GM18861 (cell line): ENCODE measurements at regions not wholly inside any gene's neighbourhood (a gene's known extent, or its start where the extent isn't known, plus 50 kb on each side); places are given as distances from the start of the nearest gene placed in this dataset.
"Not testable (repeated sequence)": the region's sequence is repeated elsewhere in the genome, so short reads cannot be mapped to it uniquely, and the experiment has no call there.

ENCODE experiments used
- ATAC-seq: cut with Tn5 transposase; IDR thresholded peaks from one replicate; pipeline ENCODE4 v1.9.1; 2021; ENCODE audit not compliant: unreplicated experiment

GRCh38 chr3:135549928-135550494 is 415.5 kb upstream of the PPP2R3A start:
- ATAC-seq = no peak

- no peak for ATAC-seq
Observed at GRCh38 chr3:135556174-135556573, 409.4 kb upstream of the PPP2R3A start.

DNA sequence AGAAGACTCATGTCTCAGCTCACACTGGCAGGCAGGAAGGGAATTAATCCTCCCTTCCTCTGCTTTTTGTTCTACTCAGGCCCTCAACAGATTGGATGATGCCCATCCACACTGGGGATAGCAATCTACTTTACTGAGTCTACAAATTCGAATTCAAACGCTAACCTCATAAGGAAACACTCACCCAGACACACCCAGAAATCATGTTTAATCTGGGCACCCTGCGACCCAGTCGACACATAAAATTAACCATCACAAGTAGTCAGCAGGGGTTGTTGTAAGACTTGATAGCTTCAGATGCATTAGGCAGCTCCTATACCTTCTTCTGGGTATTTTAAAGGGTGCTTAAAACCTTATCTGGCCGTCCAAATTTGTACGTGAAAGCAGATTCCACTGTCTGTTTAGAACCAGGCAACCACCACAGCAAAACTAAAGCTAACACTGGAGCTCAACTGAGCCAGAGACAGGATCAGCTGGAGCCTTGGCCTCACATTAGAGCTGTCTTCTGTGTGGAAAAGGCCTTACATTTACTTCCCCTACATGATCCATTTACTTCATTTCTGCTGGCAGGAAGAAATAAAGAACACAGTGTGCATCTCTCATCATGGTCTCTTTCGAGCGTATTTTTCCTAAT is 407.3 kb upstream of the PPP2R3A start:
- ATAC-seq = no peak

DNA sequence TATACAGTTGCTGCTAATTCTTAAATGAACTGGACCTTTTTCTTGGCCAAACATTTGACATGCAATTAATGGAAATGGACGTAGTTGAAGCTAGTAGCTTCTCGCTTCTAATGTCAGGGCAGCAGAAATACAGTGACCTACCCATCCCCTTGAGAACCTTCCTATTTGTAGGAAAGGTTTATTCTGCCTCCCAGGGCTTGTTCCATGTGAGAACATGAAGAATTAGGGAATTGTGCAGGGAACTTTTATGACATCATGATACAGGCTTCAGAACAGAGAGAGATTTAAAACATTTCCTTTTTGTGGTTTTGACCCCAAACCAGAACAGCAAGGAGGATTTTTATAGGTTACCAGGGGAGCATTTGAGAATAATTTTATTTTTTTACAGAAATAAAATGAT is 406.6 kb upstream of the PPP2R3A start:
- no peak for ATAC-seq

GRCh38 chr3:135559802-135560201 is 405.7 kb upstream of the PPP2R3A start:
- no peak for ATAC-seq

DNA sequence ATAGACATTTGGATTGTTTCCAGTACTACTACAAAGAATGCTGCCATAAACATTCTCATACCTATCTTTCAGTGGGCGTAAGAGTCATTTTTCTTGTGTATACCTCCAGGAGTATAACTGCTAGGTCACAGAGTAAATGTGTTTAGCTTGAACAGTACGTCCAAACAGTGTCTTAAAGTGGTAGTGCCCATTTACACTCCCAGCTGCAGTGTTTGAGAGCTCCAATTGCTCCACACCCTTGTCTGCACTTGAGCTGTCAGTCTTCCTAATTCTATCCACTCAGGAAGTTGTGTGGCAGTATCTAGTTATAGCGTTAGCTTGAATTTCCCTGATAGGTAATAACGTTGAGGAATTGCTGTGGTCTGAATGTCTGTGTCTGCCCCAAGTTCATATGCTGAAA is 404.7 kb upstream of the PPP2R3A start:
- no peak for ATAC-seq

GRCh38 chr3:135564696-135565095 is 400.8 kb upstream of the PPP2R3A start:
- ATAC-seq = no peak

- ATAC-seq = no peak
Observed at GRCh38 chr3:135565546-135565945, 400.0 kb upstream of the PPP2R3A start.

DNA sequence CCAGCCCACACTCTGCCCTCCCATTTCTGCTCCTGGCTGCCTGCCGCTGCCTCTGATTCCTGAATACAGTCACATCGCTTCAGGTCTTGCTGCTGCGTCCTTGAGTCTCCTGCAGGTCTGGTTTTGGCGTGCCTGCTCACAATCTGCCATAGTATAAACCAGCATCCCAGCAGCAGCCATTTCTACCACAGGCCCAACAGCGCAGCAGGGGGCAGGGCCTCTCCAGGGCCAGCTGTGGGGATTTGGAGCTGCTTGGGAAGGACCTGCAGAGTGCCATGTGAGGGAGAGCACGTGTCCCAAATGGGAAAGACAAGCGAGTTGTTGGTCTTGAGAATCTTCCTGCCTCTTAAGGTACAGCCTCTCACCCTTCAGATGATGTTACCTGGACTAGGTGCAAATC is 398.3 kb upstream of the PPP2R3A start:
- ATAC-seq = no peak

GRCh38 chr3:135576751-135577150 is 388.8 kb upstream of the PPP2R3A start:
- no peak for ATAC-seq

DNA sequence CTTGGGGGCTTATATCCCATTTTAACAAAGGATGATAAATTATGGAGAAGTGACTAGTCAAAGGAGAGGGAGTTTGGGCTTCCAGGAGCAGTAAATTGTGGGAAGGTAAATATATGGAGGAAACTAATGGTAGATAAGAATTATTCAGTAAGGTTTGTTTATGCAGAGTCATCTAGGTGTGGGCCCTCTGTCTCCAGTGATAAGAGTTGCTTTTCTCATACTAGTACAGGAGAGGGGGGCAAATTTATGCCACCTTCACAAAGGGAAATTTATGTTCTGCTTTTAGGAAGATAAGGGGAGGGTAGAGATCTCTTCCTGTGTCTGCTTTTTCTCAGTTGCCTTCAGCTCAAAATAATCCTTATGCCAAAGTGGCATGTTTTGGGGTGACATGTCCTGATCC is 383.7 kb upstream of the PPP2R3A start:
- no peak for ATAC-seq

GRCh38 chr3:135582800-135583199 is 382.7 kb upstream of the PPP2R3A start:
- no peak for ATAC-seq

DNA sequence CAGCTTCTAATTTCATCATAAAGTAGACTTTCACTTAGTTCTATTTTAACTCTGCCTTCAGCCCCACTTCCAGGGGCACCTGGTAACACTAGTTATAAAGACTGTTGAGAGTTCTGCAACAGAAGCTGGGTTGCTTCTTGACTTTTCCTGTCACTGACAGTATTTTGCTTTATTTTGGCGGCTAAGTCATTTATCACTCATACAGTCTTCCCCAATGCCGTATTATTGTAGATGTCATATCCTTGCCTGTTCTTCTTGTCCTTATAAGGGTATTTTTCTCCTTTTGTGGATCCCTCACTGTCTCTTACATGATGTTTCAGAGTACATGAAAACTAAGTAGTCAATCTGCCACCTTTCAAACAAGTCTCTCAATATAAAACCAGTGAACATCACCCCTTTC is 369.0 kb upstream of the PPP2R3A start:
- ATAC-seq = no peak

- no peak for ATAC-seq
Observed at GRCh38 chr3:135597855-135598254, 367.7 kb upstream of the PPP2R3A start.

- ATAC-seq = no peak
Observed at GRCh38 chr3:135598597-135598996, 366.9 kb upstream of the PPP2R3A start.

- not testable (repeated sequence) for ATAC-seq
Observed at GRCh38 chr3:135604512-135604911, 361.0 kb upstream of the PPP2R3A start.

DNA sequence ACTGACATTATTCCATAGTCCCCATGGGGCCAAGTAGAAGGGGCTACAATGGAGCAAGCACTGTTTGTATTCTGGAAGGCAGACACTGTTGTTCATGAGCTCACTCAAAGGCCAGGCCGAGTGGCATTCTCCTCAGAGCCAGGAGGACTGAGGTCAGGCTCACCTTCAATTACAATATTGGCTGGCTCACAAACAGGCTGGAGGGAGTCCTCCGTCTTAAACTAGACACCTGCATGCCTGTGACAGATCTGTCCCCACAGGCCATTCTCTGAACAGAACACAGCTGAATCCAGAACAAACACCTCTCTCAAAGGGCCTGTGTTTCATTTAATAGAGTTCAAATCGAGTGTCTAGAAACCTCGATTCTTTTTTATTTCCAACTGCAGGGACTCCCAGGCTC is 347.4 kb upstream of the PPP2R3A start:
- no peak for ATAC-seq

- no peak for ATAC-seq
Observed at GRCh38 chr3:135621184-135621920, 344.2 kb upstream of the PPP2R3A start.

DNA sequence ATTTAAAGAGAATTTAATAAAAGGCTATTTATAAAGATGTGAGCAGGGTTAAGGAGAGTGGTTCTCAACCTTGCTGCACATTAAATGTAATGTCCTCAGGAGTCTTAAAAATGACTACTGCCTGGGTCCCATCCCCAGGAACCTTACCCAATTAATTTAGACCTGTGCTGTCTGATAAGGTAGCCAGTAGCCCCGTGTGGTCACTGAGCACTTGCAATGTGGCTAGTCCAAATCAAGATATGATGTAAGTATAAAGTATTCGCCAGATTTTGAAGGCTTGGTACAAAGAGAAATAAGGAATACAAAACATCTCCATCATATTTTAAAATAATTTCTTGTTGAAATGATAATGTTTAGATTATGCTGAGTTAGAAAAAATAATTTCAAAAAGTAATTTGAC is 343.3 kb upstream of the PPP2R3A start:
- no peak for ATAC-seq

- no peak for ATAC-seq
Observed at GRCh38 chr3:135622656-135623055, 342.9 kb upstream of the PPP2R3A start.

DNA sequence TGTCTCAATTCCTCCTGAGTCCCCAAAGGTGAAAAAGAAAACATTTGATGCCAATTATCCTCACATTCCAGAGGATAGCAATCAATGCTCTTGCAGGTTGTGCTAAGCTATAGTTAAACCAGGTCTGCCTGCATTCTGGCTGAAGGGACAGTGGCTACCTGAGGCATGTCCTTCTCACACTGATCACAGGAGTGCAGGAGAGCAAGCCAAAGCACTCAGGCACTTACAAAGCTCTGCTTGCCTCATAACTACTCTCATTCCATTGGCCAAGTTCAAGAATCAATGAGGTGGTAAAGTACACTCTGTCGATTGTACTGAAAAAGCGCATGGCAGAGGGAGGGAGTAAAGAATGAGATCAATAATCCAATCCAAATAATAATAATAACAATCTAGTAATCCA is 342.0 kb upstream of the PPP2R3A start:
- no peak for ATAC-seq

GRCh38 chr3:135627057-135627456 is 338.5 kb upstream of the PPP2R3A start:
- ATAC-seq = no peak
